SH-SY5Y (cell line): ENCODE measurements at regions not wholly inside any gene's neighbourhood (a gene's known extent, or its start where the extent isn't known, plus 50 kb on each side); places are given as distances from the start of the nearest gene placed in this dataset.

Source experiments
- GATA2 ChIP-seq: IDR thresholded peaks from 2 replicates; pipeline ENCODE4 v1.6.1; 2011; ENCODE audit warnings: mild to moderate bottlenecking, low read depth, low read length
- GATA3 ChIP-seq: IDR thresholded peaks from 2 replicates; pipeline ENCODE4 v1.6.1; 2011; ENCODE audit warnings: low read depth, mild to moderate bottlenecking, low read length, moderate library complexity

- TF ChIP-seq GATA3 (no peak), GATA2 (no peak)
Measured at GRCh38 chrX:9279234-9279544, 185.7 kb upstream of the TBL1X start.
